ENCODE measurements at regions not wholly inside any gene's neighbourhood (a gene's known extent, or its start where the extent isn't known, plus 50 kb on each side); places are given as distances from the start of the nearest gene placed in this dataset.

DNA sequence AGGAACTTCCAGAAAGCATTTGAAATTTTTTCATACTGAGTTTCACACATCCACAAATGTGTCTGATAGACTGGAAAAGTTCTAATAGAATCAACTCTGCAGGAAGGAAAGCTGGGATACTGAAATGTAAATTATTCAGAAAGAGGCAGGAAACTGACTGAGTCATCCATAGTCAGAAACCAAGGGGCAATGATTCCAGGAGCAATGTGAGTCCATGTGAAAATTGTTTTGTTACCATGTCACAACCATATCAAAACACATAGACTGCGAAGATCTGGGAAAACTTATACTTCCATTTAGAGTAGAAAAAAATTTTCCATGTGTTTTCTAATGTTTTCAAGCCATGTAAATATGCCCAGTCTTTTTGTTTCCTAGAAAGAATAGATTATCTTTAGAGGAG lies 142.3 kb upstream of the TMPRSS15 start:
- TF ChIP-seq, protein P1, sequence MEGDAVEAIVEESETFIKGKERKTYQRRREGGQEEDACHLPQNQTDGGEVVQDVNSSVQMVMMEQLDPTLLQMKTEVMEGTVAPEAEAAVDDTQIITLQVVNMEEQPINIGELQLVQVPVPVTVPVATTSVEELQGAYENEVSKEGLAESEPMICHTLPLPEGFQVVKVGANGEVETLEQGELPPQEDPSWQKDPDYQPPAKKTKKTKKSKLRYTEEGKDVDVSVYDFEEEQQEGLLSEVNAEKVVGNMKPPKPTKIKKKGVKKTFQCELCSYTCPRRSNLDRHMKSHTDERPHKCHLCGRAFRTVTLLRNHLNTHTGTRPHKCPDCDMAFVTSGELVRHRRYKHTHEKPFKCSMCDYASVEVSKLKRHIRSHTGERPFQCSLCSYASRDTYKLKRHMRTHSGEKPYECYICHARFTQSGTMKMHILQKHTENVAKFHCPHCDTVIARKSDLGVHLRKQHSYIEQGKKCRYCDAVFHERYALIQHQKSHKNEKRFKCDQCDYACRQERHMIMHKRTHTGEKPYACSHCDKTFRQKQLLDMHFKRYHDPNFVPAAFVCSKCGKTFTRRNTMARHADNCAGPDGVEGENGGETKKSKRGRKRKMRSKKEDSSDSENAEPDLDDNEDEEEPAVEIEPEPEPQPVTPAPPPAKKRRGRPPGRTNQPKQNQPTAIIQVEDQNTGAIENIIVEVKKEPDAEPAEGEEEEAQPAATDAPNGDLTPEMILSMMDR (IDR thresholded peaks at IDR 0.05), result no peak
- TF ChIP-seq POLR2A (IDR thresholded peaks at IDR 0.05), result no peak
